Daoy (cell line): ENCODE measurements at regions not wholly inside any gene's neighbourhood (a gene's known extent, or its start where the extent isn't known, plus 50 kb on each side); places are given as distances from the start of the nearest gene placed in this dataset.
"Not testable (repeated sequence)": the region's sequence is repeated elsewhere in the genome, so short reads cannot be mapped to it uniquely, and the experiment has no call there.

ENCODE experiments used
- DNase-seq: peaks from one replicate; pipeline ENCODE4 v3.0.0-alpha.2; 2015; ENCODE audit warnings: low read depth

DNA sequence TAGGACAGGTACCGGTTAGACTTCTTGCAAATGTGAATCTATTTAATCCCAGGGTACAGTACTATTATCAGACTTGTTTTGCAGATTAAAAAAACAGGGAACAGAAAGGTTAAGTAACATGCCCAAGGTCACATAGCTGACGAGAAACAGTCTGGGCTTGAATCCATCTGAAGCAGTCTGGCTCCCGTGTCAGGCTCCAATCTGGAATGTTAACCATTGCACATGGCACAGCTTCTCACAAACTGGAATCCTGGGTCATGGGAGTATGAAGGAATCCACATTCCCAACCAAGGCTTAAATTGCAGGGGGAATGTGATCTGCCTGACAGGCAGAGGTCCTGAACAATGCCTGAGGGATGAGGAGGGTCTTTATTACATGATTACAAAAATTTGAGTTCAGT lies 187.5 kb upstream of the SPTLC3 start:
- DNase-seq: no peak

DNA sequence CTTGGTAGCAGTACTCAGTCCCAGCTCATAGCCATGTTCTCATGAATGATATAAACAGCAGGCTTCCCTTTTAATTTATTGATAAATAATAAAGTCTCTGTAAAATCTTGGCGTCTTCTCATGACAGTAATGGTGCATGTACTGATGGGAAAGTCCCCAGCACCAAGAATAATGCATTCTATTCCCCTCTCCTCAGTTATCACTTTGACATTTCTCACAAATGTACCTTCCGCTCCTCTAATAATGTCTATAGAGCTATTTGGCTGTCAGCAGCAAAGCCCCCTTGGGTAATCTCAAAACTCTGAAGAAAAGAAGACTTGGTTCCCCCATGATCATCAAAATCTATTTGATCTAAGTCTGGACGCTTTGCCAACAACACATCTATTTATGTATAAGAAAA lies 185.0 kb upstream of the SPTLC3 start:
- DNase-seq: no peak

DNA sequence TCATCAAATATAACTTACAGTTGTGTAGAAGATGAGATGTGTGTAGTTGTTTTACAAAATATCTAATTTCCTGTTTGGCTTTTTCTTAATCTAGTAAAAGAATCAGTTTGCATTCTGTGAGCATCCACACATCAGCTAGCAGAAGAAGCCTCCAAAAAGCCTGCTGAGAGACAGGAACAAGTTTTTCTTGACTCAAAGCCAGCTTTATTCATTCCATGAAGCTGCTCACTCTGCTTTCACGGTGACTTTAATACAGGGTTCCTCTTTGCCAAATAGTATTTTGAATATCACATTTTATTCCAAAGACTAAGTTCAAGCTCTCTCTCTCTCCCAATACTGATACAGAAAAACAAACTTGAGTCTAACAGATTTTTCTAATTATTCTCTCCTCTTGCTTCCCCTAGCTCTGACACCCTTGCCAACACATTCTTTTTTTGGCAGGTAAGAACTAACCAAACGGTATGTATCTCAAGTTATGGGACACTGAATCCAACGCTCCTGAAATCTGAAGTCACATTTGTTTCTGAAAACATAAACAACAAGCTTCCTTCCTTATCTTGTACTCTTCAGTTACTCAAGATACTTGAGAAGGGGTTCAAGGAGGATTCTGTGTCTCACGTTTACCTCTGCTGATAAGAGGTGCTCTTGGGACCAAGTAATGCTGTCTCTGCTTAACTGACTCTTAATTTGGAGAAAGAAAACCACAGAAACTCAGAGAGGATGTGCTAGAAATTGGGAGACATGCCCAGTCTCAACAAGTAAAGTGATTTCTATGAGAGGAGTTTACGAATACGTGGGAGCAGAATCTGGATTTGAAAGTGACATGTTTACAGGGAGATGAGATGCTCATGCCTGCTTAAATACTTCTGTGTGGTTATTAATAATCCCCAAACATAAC lies 184.2 kb upstream of the SPTLC3 start:
- no peak for DNase-seq

DNA sequence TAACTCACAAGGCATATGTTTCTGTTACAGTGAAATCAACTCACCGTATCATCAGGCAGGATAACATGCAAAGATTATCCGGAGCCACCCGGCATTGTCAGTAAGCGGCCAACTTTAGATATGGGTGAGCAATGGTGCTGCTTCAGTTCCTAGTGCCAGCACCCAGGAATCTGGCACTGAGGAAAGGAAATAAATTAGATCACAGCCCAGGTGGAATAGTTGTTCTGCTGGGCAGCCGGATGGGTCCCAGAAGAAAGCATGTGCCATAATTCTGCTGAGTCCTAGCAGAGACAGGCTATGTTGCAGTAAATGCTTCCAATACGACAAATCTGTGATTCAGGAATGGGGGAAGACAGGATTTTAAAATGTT lies 183.6 kb upstream of the SPTLC3 start:
- DNase-seq: no peak

DNA sequence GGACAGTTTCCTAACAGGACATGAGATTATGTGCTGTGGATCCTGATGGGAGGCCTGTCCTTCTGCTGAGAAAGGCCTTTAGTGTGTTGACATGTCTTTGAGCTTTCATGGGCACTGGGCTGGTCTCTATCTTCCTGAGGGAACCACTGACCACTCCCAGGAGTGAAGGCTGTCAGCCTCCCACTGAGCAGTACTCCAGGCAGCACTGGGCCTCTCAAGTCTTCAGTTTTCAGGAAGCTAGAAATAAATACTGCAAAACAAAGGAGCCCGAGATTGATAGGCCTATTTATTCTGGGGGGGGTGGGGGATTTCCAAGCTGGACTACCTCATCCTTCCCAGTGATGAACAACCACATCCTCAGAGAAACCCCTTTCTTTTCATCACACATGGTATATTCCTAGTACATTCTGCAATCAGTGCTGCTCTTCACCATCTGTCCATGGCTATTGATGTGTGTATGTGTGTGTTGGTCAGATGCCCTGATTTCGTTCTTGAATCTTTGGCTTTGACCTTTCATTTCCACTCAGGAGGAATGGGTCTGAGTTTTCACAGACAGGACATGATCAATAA lies 180.9 kb upstream of the SPTLC3 start:
- DNase-seq: peak; percentile 7

DNA sequence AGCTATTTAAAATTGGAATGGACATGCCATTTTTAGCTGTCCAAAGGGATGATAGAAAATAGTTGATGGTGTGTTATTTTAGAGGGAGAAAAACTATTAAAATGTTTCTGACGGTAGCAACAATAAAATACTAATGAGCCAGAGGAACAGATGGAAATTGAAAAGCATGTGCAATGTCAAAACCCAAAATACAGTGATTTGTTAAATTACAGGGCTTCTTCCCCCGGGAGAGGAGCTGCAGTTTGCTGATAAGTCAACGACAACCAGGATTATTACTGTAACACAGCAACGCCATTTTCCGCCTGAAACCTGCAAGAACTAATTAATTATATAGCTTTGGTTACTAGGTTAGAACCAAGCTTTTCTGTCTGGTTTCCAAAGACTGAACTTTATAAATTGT lies 179.6 kb upstream of the SPTLC3 start:
- no peak for DNase-seq

DNA sequence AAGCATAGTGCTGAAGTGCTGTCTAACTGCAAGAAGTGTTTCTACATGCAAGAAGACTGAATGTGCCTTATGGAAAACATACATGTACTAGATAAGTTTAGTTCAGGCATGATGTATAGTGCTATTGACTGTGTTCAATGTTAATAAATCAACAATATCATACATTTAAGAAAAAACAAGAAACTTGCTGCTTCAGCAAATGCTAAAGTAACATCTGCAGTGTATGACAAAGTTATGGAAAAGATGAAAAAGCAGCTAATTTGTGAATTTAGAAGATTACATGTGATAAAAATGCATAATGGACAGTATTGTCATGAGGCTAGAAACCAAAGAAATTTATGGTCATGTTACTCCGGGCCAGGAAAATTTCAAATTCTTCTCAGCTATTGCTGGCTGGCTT lies 174.9 kb upstream of the SPTLC3 start:
- no peak for DNase-seq

DNA sequence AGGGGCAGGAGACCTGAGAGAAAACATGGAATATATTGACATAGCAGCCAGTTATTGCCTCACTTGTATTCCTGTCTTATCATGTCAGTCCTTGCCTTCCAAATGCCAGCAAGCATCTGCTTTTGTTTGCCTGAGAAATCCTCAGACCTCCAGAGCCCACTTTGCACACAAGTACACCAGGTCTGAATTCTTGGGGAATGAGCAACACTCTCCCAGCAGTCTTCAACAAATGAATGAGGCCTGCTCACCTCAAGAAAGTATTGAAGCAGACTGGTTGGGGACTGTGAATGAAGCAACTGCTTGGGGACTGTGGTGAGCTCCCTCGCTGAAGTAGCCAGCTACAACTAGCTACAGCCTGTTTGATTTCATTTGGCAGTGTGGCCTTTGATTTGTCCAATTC lies 172.8 kb upstream of the SPTLC3 start:
- no peak for DNase-seq

DNA sequence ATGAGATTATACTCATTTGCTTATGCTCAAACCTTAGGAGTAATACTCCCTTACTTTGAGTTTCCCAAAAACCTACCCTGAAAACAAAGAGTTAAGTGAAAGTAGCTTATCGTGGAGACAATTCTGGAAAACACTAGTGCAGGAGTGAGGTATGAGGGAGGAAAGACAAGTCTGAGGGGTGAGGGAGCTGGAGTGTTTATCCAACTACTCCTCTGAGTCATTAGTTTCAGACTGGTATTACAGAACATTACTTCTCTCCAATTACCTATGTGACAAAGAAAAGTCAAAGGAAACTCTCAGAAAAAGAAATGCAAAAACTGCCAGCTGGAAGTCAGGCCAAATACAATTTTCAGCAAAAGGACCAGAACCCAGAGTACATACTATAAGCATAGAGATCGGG lies 171.1 kb upstream of the SPTLC3 start:
- DNase-seq: no peak

DNA sequence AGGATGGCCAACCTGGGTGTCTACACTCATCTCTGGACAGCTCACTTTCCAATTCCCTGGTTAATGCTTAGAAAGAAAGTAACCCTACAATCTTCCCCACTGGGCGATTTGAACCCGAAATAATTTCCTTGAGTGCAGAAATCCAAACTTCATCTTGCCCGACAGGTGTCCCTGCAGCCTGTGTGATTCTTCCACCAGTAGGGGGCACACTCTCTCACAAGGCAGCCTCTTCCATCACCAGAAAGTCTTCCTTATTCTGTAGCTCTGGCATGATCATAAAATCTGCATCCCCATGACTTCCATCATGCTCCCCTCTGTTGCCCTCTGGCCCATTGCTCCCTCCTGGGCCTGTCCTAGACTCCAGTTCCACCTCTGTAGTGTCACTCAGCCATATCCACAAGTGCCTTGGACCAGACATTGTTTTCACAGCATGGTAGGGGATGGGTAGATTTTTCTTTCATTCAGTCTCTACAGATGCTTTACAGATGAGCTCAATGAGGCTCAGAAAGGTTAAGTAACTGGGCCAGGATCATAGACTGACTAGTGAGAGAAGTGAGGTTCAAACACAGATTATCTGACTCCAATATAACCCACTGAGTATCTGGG lies 170.4 kb upstream of the SPTLC3 start:
- no peak for DNase-seq

DNA sequence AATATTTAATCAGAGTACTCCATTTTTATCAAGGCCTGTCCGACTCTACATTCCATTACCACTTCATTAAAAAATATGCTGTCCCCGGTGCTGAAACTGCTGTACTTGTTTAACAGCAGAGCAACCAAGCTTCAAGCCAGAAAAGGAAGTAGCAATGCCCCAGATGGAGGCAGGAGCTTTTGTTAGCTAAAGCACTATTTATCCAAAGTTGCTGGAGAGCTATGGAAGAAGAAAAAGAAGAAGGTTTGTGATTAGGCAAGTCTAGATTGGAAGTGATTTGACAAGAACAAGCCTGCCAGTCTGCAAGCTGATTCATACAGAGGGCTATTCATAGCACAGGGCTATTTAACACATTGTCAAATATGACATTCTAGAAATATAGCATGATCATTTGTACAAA lies 160.9 kb upstream of the SPTLC3 start:
- no peak for DNase-seq

DNA sequence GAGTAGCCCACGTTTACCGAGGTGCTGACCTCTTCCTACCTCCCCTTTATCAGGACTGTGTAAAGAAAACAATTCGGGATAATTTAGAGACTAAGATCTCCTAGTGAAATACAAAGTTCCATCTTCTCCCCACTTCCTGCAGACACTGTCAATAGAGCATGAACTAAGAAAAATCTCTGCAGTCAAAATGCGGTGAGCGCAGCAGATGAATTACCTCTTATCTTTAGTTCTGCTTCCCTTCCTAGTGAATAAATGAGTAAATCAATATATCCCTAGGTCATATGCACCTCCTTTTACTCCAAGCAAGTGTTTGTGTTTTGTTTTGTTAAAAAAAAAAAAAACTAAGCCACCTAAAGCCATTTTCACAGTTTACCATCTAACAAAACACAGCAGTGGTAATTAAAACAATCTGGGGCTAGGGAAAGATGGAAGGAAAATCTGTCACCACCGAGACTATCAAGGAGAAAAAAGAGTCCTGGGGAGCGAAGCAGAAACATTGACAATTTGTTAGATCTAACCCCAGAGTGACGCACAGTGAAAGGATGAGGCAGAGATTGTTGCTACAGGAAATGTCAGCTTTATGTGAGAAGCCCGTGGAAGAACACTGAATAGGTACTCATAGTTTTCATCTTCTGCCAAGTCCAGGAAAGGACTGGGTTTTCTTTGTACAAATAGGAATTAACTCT lies 159.4 kb upstream of the SPTLC3 start:
- DNase-seq: no peak

DNA sequence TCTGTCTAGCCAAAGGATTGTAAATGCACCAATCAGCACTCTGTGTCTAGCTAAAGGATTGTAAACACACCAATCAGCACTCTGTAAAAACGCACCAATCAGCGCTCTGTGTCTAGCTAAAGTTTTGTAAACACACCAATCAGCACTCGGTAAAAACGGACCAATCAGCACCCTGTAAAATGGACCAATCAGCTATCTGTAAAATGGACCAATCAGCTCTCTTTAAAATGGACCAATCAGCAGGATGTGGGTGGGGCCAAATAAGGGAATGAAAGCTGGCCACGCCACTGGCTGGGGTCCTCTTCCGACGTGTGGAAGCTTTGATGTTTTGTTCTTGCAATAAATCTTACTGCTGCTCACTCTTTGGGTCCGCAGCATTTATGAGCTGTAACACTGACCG lies 151.1 kb upstream of the SPTLC3 start:
- not testable (repeated sequence) for DNase-seq

DNA sequence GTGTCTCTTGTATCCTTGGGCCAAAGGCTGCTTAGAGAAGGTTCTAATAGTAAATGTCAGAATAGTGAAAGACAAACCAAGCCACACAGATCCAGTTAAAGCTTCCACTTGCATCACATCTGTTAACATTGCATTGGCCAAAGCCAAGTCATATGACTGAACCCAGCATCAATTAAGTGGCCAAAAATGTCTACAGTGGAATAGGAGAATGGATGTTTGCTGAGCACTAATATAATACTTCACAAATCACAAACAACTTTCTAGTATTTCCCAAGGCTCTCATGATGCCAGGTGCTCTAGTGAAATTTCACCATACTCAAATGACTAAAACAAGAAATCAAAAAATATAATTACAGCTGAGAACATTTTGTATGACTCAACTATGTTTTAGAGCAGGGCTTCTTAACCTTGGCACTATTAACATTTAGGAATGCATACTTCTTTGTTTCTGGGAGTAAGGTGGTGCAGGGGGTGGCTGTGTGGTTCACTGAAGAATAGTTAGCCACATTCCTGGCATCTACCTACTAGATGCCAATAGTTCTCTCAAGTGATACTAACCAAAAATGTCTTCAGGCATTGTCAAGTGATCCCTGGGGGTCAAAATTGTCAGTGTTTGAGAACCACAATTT lies 148.0 kb upstream of the SPTLC3 start:
- no peak for DNase-seq

DNA sequence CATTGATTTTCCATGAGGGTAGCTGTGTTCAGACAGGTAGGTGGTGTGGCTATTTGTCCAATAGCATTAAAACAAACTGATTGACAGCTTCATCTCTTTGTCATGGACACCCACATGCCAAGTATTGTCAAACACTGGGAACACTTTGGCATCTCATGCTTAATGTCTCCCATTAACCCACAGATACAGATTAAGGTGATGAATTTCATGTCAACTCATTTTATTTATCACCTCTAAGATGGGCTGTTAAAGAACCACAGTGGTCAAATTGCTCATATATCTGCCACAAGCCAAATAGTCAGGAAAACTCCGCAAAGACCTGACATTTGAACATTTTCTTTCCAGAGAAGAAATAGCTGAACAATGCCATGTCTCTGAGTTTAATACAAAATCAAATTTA lies 139.1 kb upstream of the SPTLC3 start:
- DNase-seq: no peak

DNA sequence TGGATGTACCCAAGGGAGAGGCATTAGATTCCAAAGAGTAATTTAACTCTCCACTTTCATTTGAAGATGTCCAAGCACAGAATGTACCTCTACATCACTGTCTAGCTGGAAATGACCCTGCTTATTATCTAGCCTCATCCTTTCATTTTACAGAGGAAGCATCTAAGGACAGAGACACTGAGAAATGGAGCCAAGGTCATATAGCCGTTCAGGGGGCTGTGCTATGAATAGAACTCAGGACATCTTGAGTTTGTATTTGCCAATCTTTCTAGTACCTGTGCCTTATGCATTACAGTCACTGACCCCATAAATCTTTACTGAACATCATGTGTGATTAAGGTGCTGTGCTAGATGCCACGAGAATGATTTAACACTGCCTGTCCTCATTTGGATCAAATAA lies 138.2 kb upstream of the SPTLC3 start:
- no peak for DNase-seq

DNA sequence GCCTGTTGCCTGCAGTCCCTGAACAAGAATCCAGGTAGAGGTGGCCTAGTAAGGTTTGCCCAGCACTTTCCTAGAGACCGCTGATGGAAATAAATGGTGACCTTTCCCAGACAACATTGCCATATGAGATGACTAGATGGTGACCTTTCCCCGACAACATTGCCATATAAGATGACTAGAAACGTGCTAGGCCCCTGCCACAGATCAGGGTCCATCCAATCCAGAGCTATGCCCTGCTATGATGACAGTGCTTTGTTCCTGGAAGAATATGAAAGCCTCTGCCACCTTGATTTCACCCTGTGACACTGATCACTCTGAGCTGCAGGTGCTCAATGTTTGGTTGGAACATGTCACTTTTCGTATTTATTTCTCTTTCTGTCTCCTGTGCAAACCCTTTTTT lies 133.8 kb upstream of the SPTLC3 start:
- DNase-seq: no peak

DNA sequence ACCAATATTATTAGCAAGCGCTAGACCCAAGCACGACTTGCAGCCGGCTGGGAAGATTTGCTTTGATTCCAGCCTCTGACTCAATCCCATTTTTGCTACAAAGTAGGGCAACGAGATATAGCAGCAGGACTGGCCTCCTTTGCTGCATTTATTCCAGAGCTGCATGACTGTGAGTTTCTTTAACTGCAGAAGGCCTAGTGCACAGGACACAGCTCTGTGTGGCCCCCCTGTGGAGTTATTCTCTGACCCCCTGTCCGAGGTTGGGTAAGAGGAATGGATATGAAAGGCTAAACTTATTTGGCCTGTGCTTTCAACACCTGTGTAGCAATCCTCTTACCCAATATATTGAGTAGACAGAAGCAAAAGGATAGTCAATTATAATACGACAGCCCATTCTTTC lies 133.3 kb upstream of the SPTLC3 start:
- no peak for DNase-seq

DNA sequence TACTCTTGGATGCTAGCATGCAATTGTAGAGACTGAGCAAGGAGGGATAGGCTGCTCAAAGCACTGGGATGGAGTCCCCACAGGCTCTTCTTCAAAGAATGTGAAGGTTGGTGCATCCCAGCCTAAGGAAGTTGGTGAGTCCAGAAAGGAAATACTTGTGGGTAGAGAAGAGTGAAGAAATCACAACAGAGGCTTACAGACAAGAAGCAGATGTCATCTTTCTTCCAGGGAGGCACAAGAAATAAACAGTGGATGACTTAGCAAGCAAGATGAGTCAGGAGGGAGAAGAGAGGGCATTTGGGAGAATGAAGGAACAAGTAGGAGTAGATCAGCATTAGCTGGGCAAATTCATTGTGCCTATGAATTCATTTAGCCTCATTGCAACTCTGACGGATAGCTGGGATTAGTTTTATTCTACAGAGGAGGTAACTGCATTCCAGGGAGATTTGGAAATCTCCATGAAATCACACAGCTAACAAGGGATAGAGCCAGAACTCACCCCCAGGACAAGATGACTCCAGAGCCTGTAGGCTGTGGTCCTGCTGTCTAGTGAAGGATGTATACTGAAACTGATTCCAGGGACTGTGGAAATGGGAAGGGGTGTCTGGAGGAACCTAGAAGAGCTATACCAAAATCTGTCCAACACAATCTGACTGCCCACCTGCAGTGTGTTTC lies 125.8 kb upstream of the SPTLC3 start:
- DNase-seq: peak; percentile 46

DNA sequence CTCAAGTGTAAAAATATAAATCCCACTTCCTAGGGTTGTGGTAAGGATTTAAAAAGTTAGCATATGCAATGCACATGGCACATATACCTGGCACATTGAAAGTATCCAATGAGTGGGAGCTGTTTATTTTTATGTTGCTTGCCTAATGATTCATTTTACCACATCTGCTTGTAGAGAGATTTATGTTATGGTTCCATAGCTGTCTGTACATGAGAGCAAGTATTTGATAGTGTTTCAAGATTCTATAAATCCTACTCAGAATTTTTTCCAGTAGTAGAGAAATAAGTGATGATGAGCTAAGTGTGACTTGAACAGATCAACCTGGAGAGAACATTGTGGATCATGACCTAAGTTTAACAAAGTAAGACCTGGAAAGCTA lies 125.3 kb upstream of the SPTLC3 start:
- DNase-seq: no peak

DNA sequence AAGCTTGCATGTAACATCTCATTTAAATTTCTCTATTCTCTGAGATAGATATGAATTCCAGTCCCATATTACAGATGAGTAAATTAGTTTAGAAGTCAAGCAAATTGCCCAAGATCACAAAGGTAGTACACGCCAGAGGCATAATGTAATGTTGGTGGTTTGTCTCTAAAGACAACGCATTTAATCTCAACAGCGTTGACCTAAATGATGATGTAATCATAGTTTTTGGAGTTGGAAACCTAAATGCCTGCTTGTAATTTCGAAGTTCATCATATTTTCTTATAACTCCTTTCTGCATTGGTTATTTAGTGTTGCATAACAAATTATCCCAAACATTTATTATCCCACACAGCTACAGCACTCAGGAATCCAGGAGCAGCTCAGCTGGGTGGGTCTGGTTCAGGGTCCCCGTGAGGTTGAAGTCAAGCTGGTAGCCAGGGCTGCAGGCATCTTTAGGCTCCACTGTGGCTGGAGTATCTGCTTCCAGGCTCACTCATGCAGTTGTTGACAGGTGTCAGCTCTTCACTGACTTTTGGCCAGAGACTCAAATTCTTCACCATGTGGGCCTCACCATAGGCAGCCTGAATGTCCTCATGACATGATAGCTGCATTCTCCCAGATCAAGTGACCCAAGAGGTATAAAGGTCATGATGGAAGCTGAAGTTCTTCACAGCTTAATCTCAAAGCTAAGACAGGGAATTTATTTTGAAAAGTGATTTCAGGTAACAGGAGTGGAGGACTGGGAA lies 122.0 kb upstream of the SPTLC3 start:
- DNase-seq: no peak
